HG03095 (cell line): ENCODE measurements at regions not wholly inside any gene's neighbourhood (a gene's known extent, or its start where the extent isn't known, plus 50 kb on each side); places are given as distances from the start of the nearest gene placed in this dataset.
"Not testable (repeated sequence)": the region's sequence is repeated elsewhere in the genome, so short reads cannot be mapped to it uniquely, and the experiment has no call there.

ENCODE experiments used
- ATAC-seq: cut with Tn5 transposase; IDR thresholded peaks from one replicate; pipeline ENCODE4 v1.9.1; 2021; ENCODE audit warnings: moderate library complexity; ENCODE audit not compliant: unreplicated experiment

GRCh38 chr1:190812996-190813395 lies 335.3 kb upstream of the BRINP3 start:
- ATAC-seq: no peak

GRCh38 chr1:190832511-190832910 lies 354.8 kb upstream of the BRINP3 start:
- ATAC-seq: no peak

- no peak for ATAC-seq
These were observed 358.0 kb upstream of the BRINP3 start for GRCh38 chr1:190835658-190836057.

GRCh38 chr1:190837200-190837599 lies 359.5 kb upstream of the BRINP3 start:
- not testable (repeated sequence) for ATAC-seq

GRCh38 chr1:190837888-190838287 lies 360.2 kb upstream of the BRINP3 start:
- no peak for ATAC-seq

- no peak for ATAC-seq
These were observed 369.5 kb upstream of the BRINP3 start for GRCh38 chr1:190847166-190847565.

GRCh38 chr1:190849346-190849745 lies 371.7 kb upstream of the BRINP3 start:
- ATAC-seq: no peak

GRCh38 chr1:190852611-190853010 lies 374.9 kb upstream of the BRINP3 start:
- ATAC-seq: no peak

- no peak for ATAC-seq
These were observed 380.5 kb upstream of the BRINP3 start for GRCh38 chr1:190858140-190858539.

GRCh38 chr1:190864013-190864641 lies 386.5 kb upstream of the BRINP3 start:
- ATAC-seq: no peak

GRCh38 chr1:190880352-190880751 lies 402.7 kb upstream of the BRINP3 start:
- ATAC-seq: no peak

GRCh38 chr1:190881064-190881463 lies 403.4 kb upstream of the BRINP3 start:
- no peak for ATAC-seq

- ATAC-seq: no peak
These were observed 419.6 kb upstream of the BRINP3 start for GRCh38 chr1:190897233-190897632.

GRCh38 chr1:190904091-190904695 lies 426.5 kb upstream of the BRINP3 start:
- no peak for ATAC-seq

- no peak for ATAC-seq
These were observed 428.6 kb upstream of the BRINP3 start for GRCh38 chr1:190906206-190906725.

- no peak for ATAC-seq
These were observed 430.6 kb upstream of the BRINP3 start for GRCh38 chr1:190908246-190908645.

GRCh38 chr1:190908691-190909090 lies 431.0 kb upstream of the BRINP3 start:
- ATAC-seq: no peak

- no peak for ATAC-seq
These were observed 458.3 kb upstream of the BRINP3 start for GRCh38 chr1:190935925-190936324.

- no peak for ATAC-seq
These were observed 458.7 kb upstream of the BRINP3 start for GRCh38 chr1:190936337-190936736.

GRCh38 chr1:190940951-190941350 lies 463.3 kb upstream of the BRINP3 start:
- ATAC-seq: no peak

- no peak for ATAC-seq
These were observed 464.8 kb upstream of the BRINP3 start for GRCh38 chr1:190942475-190942874.

- not testable (repeated sequence) for ATAC-seq
These were observed 466.1 kb upstream of the BRINP3 start for GRCh38 chr1:190943722-190944121.

GRCh38 chr1:190949939-190950338 lies 472.3 kb upstream of the BRINP3 start:
- no peak for ATAC-seq
